GM21825 (cell line): ENCODE measurements at regions not wholly inside any gene's neighbourhood (a gene's known extent, or its start where the extent isn't known, plus 50 kb on each side); places are given as distances from the start of the nearest gene placed in this dataset.

Source experiments
- ATAC-seq: cut with Tn5 transposase; IDR thresholded peaks from one replicate; pipeline ENCODE4 v1.9.1; 2021; ENCODE audit warnings: mild to moderate bottlenecking, moderate library complexity; ENCODE audit not compliant: unreplicated experiment

- no peak for ATAC-seq
These were observed 120.9 kb upstream of the NOCT start for GRCh38 chr4:138894709-138895108.

GRCh38 chr4:138894011-138894410, 121.6 kb upstream of the NOCT start:
- ATAC-seq = no peak

- ATAC-seq = no peak
These were observed 122.8 kb upstream of the NOCT start for GRCh38 chr4:138892483-138893407.

GRCh38 chr4:138891631-138892031, 124.0 kb upstream of the NOCT start:
- ATAC-seq = no peak

GRCh38 chr4:138890891-138891570, 124.5 kb upstream of the NOCT start:
- no peak for ATAC-seq

GRCh38 chr4:138889216-138889615, 126.4 kb upstream of the NOCT start:
- ATAC-seq = no peak

- no peak for ATAC-seq
These were observed 127.8 kb upstream of the NOCT start for GRCh38 chr4:138887741-138888140.

- no peak for ATAC-seq
These were observed 128.2 kb upstream of the NOCT start for GRCh38 chr4:138887341-138887740.

GRCh38 chr4:138879757-138880156, 135.8 kb upstream of the NOCT start:
- ATAC-seq = no peak

- ATAC-seq = no peak
These were observed 139.5 kb upstream of the NOCT start for GRCh38 chr4:138875891-138876608.

GRCh38 chr4:138871555-138871875, 144.1 kb upstream of the NOCT start:
- no peak for ATAC-seq

GRCh38 chr4:138870737-138871554, 144.6 kb upstream of the NOCT start:
- no peak for ATAC-seq

- ATAC-seq = no peak
These were observed 145.9 kb upstream of the NOCT start for GRCh38 chr4:138869631-138870030.

GRCh38 chr4:138869165-138869564, 146.4 kb upstream of the NOCT start:
- no peak for ATAC-seq

GRCh38 chr4:138868562-138868961, 147.0 kb upstream of the NOCT start:
- no peak for ATAC-seq

GRCh38 chr4:138867404-138867803, 148.2 kb upstream of the NOCT start:
- ATAC-seq = no peak

GRCh38 chr4:138866314-138866713, 149.3 kb upstream of the NOCT start:
- no peak for ATAC-seq

- ATAC-seq = no peak
These were observed 149.8 kb upstream of the NOCT start for GRCh38 chr4:138865765-138866164.

GRCh38 chr4:138864961-138865720, 150.4 kb upstream of the NOCT start:
- no peak for ATAC-seq

GRCh38 chr4:138863160-138863559, 152.4 kb upstream of the NOCT start:
- no peak for ATAC-seq
